Suppressor macrophage (primary cell): ENCODE measurements at regions not wholly inside any gene's neighbourhood (a gene's known extent, or its start where the extent isn't known, plus 50 kb on each side); places are given as distances from the start of the nearest gene placed in this dataset.
"Not testable (repeated sequence)": the region's sequence is repeated elsewhere in the genome, so short reads cannot be mapped to it uniquely, and the experiment has no call there.

Experiments used
- DNase-seq, 4 experiments: peaks; one replicate each; pipeline ENCODE4 v3.0.0-alpha.2; 2020 to 2022

DNA sequence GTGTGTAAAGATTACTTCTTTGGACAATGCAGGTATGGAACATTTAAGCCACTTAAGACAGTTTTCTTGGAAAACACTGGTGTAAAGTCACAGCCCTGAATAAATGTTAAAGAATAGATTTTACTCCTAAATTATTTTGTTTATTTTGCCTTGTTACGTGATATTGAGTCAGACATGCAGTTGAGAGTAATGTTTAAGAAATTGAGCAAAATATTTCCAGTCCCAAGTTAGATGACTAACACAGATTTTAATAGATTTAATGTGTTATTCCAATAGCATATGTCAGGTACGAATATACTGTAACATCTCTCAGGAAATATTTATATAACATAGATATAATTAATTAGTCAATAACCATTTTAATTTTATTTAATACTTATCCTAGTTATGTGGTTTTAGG lies 1361.7 kb downstream of the FSCB start:
- no peak for DNase-seq

DNA sequence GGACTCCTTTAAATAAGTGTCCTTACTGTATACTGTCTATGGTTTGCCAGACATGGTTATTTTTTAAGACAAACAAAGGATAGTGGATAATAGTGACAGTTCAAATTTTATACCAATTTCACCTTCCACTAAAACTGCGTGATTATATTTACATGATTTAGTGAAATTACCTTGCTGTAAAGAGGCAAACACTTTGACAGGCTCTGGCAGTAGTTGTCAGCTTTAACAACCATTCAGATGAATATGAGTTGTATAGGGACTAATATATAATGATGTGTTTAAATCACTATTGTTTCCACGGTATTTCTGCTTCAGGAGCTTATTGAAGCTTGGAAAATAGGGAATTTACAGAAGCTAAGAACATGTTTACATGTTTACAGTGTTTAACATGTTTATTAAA lies 1364.0 kb downstream of the FSCB start:
- DNase-seq = no peak

DNA sequence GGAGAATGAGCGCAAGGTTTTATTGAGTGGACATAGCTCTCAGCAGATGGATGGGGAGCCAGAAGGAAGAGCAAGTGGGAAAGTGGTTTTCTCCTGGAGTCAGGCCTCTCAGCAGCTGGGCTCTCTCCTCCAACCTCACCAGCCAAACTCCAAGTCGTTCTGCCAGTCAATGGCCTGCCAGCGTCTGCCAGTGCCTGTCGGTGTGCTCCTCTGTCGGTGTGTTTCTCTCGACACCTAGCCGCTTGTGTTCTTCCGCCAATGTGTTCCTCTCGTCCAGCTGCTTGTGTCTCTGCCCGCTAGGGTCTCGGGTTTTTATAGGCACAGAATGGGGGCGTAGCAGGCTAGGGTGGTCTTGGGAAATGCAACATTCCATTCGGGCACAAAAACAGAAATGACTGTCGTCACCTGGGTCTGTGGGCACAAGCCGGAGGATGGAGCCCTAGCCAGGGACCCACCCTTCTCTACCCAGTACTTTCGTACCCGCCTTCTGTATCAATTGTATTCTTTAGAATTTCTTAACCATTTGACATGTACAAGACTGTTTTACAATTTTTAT lies 1365.4 kb downstream of the FSCB start:
- no peak for DNase-seq

DNA sequence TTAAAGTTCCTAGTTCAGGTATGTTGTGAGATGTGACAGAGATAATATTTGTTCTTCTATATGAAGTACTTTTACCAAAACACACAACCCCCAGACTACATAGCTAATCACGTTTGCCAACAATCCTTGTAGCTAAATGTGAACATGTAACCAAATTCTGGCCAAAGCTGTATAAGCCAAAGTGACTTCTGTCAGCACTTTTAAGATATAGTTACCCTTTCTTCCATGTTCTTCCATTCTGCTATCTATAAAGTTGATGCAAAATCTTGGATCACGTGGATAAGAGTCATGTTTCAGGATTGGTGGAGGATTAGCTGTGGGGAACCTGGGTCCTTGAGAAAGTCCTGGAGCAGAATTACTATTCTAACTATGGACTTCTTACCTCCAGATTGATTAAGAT lies 1366.6 kb downstream of the FSCB start:
- DNase-seq = no peak

DNA sequence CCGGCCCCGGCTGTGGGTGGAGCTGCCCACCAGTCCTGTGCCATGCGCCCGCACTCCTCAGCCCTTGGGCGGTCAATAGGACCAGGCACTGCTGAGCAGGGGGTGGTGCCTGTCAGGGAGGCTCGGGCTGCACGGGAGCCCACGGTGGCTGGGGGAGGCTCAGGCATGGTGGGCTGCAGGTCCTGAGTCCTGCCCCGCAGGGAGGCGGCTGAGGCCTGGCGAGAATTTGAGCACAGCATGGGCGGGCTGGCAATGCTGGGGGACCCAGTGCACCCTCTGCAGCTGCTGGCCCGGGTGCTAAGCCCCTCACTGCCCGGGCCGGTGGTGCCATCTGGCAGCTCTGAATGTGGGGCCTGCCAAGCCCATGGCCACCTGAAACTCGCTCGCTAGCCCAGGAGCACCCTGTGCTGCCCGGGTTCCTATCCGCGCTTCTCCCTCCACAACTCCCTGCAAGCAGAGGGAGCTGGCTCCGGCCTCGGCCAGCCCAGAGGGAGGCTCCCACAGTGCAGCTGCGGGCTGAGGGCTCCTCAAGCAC lies 1371.1 kb downstream of the FSCB start:
- no peak for DNase-seq

DNA sequence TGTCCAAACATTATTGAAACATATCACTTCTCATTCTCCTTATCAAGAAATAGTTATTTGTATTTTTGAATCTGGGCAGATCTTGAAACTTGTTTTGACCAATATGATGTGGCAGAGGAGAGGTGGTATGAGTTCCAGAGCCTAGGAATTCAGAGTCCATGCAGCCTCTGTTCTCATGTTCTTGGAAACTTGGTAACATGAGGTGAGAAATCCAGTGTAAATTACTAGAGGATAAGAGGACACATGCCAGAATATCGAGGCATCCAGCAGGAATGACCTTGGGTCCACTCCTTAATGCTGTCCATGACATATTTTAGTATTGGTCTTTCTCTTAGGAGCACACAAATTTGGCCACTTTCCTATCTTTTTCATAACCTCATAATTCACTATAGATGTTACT lies 1374.6 kb downstream of the FSCB start:
- DNase-seq = no peak

DNA sequence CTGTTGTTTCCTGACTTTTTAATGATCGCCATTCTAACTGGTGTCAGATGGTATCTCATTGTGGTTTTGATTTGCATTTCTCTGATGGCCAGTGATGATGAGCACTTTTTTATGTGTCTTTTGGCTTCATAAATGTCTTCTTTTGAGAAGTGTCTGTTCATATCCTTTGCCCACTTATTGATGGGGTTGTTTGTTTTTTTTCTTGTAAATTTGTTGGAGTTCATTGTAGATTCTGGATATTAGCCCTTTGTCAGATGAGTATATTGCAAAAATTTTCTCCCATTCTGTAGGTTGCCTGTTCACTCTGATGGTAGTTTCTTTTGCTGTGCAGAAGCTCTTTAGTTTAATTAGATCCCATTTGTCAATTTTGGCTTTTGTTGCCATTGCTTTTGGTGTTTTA lies 1378.7 kb downstream of the FSCB start:
- not testable (repeated sequence) for DNase-seq

DNA sequence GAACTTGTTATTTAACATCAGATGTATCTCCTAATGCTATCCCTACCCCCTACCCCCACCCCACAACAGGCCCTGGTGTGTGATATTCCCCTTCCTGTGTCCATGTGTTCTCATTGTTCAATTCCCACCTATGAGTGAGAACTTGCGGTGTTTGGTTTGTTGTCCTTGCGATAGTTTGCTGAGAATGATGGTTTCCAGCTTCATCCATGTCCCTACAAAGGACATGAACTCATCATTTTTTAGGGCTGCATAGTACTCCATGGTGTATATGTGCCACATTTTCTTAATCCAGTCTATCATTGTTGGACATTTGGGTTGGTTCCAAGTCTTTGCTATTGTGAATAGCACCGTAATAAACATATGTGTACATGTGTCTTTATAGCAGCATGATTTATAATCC lies 1379.2 kb downstream of the FSCB start:
- not testable (repeated sequence) for DNase-seq

DNA sequence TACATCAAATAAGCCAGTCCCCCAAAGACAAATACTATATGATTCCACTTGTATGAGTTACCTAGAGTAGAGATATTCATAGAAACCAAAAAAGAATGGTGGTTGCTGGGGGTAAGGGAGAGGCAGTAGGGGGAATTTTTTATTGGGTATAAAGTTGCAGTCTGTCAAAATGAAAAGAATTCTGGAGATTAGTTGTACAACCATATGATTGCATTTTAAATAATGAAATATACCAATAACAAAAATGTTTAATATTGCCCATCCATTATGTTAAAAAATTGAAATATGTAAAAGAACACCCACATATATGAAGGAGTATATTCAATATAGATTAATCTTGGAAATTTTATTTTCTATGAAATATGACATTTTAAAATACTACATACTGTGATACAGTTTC lies 1383.5 kb downstream of the FSCB start:
- DNase-seq = no peak

DNA sequence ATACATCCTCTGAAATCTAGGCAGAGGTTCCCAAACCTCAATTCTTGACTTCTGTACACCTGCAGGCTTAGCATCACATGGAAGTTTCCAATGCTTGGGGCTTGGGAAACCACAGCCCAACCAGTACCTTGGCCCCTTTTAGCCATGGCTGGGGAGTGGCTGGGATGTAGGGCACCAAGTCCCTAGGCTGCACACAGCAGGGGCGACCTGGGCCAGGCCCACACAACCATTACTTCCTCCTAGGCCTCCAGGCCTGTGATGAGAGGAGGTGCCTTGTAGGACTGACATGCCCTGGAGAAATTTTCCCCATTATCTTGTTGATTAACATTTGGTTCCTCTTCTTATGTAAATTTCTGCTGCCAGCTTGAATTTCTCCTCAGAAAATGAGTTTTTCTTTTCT lies 1387.4 kb downstream of the FSCB start:
- DNase-seq = no peak

DNA sequence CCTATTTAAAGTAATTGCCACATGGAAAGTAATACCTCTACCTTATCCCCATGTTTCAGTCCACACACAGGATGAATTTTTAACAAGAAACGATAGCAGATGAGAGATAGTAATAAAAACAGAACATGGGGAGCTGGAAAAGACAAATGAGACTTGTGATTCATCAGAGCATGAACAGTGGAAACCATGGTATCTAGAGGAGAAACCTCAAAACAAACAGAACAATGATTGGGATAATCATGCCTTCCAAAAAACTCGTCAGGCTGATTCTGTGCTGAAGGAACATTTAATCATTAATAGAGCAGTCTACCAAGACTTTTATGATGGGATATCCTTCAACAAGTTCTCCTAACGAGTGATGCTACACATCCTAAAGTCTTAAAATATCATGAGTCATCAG lies 1390.7 kb downstream of the FSCB start:
- no peak for DNase-seq

DNA sequence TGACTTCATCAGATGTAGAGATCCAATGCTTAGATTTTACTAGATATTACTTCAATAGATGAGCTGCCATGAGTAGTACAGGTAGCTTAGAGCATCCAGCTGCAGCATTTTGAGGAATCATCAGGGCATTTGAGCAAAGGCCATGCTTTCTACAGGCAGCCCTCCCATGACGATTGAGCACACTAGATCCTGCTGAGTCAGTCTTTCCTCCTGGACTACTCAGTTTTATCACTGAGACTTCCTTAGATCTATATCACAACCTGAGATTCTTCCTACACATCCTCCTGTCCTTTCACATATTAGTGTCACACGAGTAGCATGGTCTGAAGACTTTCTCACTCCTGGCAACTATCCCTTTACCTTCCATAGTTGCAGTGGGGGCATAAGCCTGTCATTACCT lies 1401.8 kb downstream of the FSCB start:
- no peak for DNase-seq

DNA sequence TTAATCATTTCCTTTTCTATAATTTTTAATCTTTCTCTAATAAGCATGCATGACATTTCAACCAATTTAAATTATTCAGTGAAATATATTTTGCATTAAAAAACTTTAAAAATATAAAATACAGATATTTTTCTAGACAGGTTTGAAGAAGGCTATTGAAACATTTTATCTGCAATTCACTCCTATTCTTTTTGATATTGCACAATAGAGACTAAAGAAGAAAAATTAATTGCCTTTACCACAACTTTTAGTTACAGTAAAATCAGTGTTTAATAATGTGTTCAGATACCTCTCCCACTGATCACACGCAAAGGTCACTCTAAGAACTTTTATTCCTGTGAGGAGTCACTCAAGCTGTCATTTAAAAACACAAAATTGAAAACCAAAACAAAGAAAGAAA lies 1416.7 kb downstream of the FSCB start:
- DNase-seq = no peak

DNA sequence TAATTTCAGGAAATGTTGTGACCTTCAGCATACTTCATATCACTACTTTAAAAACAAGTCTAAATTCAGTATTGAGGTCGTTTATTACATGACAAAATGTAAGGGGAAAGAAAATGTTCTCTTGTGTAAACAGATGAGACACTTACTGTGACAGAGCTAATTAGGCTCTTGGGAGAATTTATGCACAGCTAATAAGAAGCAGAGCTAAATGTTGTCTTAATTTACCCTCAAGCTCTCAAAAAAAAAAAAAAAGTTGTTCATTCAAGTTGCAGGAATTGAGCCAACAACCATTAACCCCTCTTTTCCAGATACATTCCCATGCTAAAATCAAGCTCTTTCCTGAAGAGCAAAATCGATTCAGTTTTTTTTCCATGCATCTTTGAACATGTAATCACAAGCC lies 1419.4 kb downstream of the FSCB start:
- DNase-seq = no peak

DNA sequence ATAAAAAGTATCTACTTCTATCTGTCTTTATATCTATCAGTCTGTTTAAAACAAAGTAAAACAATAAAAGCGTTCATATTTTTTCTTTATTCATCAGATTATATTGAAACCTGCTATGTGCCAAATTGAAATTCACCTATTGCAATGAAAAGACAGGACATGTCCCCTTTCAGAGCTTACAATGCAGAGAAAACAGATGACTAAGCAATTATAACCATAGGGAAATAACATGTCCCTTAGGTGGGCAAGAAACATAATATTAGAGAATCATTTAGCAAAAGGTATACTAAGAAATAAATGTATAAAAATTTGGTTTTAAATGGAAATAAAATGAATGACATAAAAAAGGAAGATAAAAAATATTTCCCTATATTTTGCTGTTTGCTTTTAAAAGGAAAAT lies 1421.3 kb downstream of the FSCB start:
- no peak for DNase-seq

DNA sequence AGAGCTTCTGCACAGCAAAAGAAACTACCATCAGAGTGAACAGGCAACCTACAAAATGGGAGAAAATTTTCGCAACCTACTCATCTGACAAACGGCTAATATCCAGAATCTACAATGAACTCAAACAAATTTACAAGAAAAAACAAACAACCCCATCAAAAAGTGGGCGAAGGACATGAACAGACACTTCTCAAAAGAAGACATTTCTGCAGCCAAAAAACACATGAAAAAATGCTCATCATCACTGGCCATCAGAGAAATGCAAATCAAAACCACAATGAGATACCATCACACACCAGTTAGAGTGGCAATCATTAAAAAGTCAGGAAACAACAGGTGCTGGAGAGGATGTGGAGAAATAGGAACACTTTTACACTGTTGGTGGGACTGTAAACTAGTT lies 1439.7 kb downstream of the FSCB start:
- not testable (repeated sequence) for DNase-seq

DNA sequence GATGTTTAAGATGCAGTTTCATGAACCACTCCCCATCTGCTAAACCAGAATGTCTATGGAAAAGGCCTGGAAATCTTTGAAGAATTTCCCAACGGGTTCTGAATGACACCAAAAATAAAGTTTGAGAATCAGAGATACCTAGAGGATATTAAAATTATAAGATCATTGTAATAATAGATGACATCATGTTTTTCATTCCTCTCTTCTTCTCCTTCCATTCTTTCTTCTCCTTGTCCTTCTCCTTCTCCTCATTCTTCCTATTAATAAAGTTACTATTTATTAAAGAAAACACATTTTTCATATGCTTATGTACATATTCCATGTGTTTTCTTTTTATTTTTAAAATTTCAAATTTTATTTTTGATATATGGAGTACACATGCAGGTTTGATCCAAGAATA lies 1449.4 kb downstream of the LRFN5 start:
- no peak for DNase-seq

DNA sequence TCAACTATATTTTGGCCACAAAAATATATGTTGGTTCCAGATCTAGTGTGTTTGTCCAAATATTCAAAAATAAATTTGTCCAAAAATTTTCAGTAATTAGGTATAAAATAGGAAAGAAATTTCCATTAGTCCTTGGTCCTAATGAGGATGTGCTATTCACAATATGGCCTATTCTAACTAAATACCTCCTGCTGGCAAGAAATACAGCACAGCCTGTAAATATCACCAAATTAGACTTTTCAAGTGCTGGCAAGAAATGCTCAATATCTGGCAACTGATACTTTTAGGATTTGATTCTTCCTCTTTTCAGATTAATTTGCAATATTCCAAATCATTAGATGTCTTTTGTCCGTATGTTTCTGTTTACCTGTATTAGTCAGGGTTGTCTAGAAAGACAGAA lies 1446.2 kb downstream of the LRFN5 start:
- no peak for DNase-seq

DNA sequence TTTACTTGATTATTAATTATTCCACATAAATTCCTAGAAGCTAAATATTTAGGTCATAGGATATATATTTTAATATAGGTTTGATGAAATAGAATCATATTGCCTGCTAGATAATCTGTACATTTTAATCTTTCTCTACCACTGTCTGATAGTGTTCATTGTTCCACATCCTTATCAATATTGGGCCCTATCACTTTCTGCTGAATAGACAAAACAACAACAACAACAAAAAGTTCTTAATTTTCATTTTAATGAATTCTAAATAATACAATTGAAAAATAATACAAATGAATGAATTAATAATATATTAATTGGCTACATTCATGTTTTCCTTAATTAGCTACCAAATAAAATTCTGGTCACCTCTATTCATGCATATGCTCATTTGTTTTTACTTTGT lies 1437.2 kb downstream of the LRFN5 start:
- no peak for DNase-seq

DNA sequence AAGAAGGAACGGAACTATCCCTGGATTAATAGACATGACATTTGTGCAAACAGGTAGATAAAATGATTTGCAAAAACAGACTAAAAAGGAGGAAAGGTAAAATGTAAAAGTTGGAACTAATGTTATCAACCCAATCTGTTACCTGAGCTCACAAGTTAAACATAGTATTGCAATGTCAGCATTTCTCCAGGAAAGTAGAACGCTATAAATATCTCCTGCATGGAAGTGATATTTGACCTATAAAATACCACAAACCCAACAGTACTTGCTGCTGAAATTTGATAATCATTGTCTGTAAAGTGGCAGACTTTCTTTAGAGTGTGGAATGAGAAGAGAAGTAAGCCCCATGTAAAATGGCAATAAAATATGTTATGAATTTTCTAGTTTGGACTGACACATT lies 1435.7 kb downstream of the LRFN5 start:
- no peak for DNase-seq

DNA sequence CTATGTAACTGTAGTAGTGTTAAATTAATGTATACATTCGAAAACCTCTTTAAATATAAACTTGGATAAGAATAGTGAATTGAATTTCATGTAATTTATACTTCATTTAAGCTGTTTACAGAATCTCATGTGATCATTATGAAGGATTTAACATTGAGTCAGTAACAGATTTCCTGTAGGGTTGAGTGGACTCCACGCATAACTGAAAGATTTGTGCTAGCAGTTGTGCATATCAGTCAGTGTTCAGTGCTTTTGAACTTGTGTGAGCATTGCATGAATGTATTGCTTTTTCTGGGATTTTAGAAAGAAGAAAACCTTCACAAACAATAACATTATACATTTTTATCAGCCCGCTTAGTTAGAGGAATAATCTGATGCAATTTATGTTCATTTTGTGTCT lies 1435.3 kb downstream of the LRFN5 start:
- DNase-seq = no peak

DNA sequence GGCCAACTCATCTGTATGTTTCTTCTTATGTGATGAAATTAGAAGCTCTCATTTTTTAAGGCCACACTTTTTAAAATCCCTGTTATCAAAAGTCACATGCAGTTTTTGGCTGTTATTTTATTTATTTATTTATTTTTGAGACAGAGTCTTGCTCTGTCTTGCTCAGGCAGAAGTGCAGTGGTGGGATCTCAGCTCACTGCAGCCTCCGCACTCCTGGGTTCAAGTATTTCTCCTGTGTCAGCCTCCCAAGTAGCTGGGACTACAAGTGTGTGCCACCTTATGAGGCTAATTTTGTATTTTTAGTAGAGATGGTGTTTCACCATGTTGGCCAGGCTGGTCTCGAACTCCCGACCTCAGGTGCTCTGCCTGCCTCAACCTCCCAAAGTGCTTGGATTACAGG lies 1434.5 kb downstream of the LRFN5 start:
- DNase-seq = no peak

DNA sequence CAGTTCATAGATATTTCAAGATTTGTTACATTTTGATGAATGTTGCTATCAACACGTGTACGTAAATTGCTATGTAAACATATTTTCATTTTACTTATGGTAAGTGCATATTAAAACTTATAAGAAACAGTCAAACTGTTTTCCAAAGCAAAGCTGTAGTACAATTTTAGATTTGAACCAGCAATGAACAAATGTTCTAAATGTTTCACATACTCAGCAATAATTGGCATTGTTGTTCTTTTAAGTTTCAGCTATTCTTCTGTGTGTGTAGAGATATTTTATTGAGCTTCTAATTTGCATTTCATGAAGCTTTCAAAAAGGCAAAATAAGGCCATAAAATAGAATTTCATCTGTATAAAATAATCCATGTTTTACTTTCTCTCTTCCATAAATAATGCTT lies 1433.2 kb downstream of the LRFN5 start:
- DNase-seq = no peak

DNA sequence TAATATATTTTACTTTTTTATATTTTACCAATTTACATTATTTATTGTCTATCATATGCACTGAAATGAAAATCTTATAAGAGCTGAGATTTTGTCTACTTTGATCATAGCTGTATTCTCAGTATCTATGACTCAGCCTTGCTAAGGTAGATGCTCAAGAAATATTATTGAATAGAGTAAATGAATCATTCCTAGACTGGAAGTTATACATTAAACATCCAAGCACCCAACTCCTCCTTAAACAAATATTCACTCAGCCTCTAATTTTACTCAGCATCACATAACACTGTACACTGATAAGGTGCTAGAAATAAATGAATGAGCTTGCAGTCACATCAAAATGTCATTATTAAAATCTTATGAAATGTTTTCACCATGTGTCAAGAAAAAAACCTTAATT lies 1424.9 kb downstream of the LRFN5 start:
- no peak for DNase-seq

DNA sequence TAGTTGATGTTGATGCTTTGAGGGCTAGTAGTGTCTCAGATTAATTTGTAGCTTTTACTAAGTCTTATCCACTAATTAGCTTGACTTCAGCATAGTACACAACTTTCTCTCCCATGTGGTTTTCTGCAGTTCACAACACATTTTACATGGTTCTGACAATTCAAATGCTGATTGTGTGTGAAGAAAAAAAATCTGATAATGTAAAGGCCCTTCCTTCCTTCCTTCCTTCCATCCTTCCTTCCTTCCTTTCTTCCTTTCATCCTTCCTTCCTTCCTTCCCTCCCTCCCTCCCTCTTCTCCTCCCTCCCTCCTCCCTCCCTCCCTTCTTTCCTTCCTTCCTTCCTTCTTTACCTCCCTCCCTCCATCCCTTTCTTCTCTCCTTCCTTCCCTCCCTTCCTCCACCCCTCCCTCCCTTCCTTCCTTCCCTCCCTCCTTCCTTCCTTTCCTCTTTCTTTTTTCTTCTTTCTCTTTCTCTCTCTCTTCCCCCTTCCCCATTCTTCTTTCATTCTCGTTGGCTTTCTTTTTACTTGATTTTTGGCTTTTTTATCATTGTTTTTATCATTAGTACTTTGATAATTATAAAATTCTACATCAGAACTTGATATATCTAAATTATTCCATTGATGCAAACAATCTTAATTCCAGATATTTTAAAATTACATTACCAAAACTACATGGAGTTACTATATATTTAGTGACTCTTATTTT lies 1415.6 kb downstream of the LRFN5 start:
- no peak for DNase-seq
